A549 (cell line): ENCODE measurements at regions not wholly inside any gene's neighbourhood (a gene's known extent, or its start where the extent isn't known, plus 50 kb on each side); places are given as distances from the start of the nearest gene placed in this dataset.

ENCODE experiments used
- ATAC-seq, 2 experiments: fragments of 200-7000 bp in 1 of 2; fragments of >200 bp in 1 of 2; cut with Nextera tagmentation in 1 of 2; cut with Tn5 transposase in 1 of 2; 3 replicates each; pipeline versions ENCODE4 v1.8.0 to v1.9.1; 2018 to 2020; ENCODE audit warnings: mild to moderate bottlenecking in 1 of 2, moderate library complexity in 1 of 2
- CTCF ChIA-PET: fragments of 300-600 bp; sonication (Branson Sonifier 250); formaldehyde crosslinking; extraction: SDS; loops from one replicate; lab custom pipeline; 2021; ENCODE audit warnings: antibody characterized with exemption, inconsistent platforms; lab: Yijun Ruan, JAX
- POLR2A ChIA-PET: fragments of 350-600 bp; formaldehyde crosslinking; extraction: SDS; loops from one replicate; lab custom pipeline; 2021; ENCODE audit warnings: antibody characterized with exemption, inconsistent platforms; lab: Yijun Ruan, JAX
- DNase-seq, 2 experiments: peaks; one replicate each; pipeline versions ENCODE4 v3.0.0 to v3.0.0-alpha.2; 2011 to 2016; ENCODE audit warnings: low read depth in 1 of 2, low spot score in 1 of 2
- FAIRE-seq: peaks from 2 replicates; lab custom pipeline; 2011; peaks lifted over from hg19 to GRCh38; lab: Jason Lieb, UNC
- H3K27ac ChIP-seq, 2 experiments: fragments of >200 bp; sonication (Bioruptor Twin); formaldehyde crosslinking; 3 replicates each; pipeline ENCODE4 v1.5.1; 2016 to 2017
- H3K4me1 ChIP-seq: fragments of >200 bp; sonication (Bioruptor Twin); formaldehyde crosslinking; 3 replicates; pipeline ENCODE4 v1.6.1; 2016
- H3K4me2 ChIP-seq: fragments of >200 bp; sonication (Bioruptor Twin); formaldehyde crosslinking; 3 replicates; pipeline ENCODE4 v1.6.1; 2016
- H3K4me3 ChIP-seq: fragments of >200 bp; sonication (Bioruptor Twin); formaldehyde crosslinking; 3 replicates; pipeline ENCODE4 v1.5.1; 2016
- H3K9me3 ChIP-seq: fragments of >200 bp; sonication (Bioruptor Twin); formaldehyde crosslinking; 3 replicates; pipeline ENCODE4 v1.6.1; 2016
- ATOH8 ChIP-seq: fragments of 250-450 bp; sonication (Bioruptor Pico); IDR thresholded peaks from 2 replicates; pipeline ENCODE4 v1.5.0; 2020; ENCODE audit warnings: low read depth, mild to moderate bottlenecking, moderate library complexity
- CEBPB ChIP-seq, 2 experiments: fragments of >200 bp in 1 of 2; sonication (Bioruptor Twin) in 1 of 2; formaldehyde crosslinking in 1 of 2; IDR thresholded peaks; 2 replicates each; pipeline ENCODE4 v1.6.1; 2012 to 2016
- CHD2 ChIP-seq: fragments of 150-350 bp; IDR thresholded peaks from 2 replicates; pipeline ENCODE4 v1.6.1; 2014; ENCODE audit warnings: low read length; ENCODE audit not compliant: partially characterized antibody
- CTCF ChIP-seq: fragments of >200 bp; sonication (Bioruptor Twin); formaldehyde crosslinking; IDR thresholded peaks from 3 replicates; pipeline ENCODE4 v1.5.1; 2016
- EHF ChIP-seq: fragments of 250-450 bp; sonication (Bioruptor Pico); IDR thresholded peaks from 2 replicates; pipeline ENCODE4 v1.5.0; 2020; ENCODE audit warnings: mild to moderate bottlenecking
- EHMT2 ChIP-seq: fragments of 200-600 bp; sonication (generic); IDR thresholded peaks from 2 replicates; pipeline ENCODE4 v1.6.1; 2016; ENCODE audit warnings: antibody characterized with exemption, low read depth, mild to moderate bottlenecking, moderate library complexity
- ELK1 ChIP-seq: fragments of 150-350 bp; IDR thresholded peaks from 2 replicates; pipeline ENCODE4 v1.6.1; 2014; ENCODE audit warnings: low read depth, mild to moderate bottlenecking, low read length
- FOSL2 ChIP-seq, 2 experiments: fragments of 450-650 bp in 1 of 2; fragments of >200 bp in 1 of 2; sonication (Bioruptor Twin) in 1 of 2; formaldehyde crosslinking; IDR thresholded peaks; 2 replicates each; pipeline versions ENCODE4 v1.5.0 to v1.6.1; 2016 to 2020; ENCODE audit warnings: mild to moderate bottlenecking in 1 of 2, moderate library complexity in 1 of 2
- HES2 ChIP-seq: fragments of >200 bp; sonication (Bioruptor Twin); formaldehyde crosslinking; IDR thresholded peaks from 2 replicates; pipeline ENCODE4 v1.6.1; 2016
- HEYL ChIP-seq: fragments of 250-450 bp; sonication (Bioruptor Pico); IDR thresholded peaks from 2 replicates; pipeline ENCODE4 v1.8.0; 2021; ENCODE audit warnings: mild to moderate bottlenecking, moderate library complexity
- HOXA7 ChIP-seq: fragments of 250-450 bp; sonication (Bioruptor Pico); IDR thresholded peaks from 2 replicates; pipeline ENCODE4 v1.5.0; 2020; ENCODE audit warnings: mild to moderate bottlenecking, moderate library complexity
- HOXB13 ChIP-seq: fragments of 250-450 bp; sonication (Bioruptor Pico); IDR thresholded peaks from 2 replicates; pipeline ENCODE4 v1.5.0; 2020; ENCODE audit warnings: low read depth, mild to moderate bottlenecking, moderate library complexity
- KDM1A ChIP-seq: fragments of 200-600 bp; sonication (generic); IDR thresholded peaks from 2 replicates; pipeline ENCODE4 v1.6.1; 2016; ENCODE audit warnings: low read depth, mild to moderate bottlenecking
- MAFK ChIP-seq: fragments of 450-650 bp; IDR thresholded peaks from 2 replicates; pipeline ENCODE4 v1.6.1; 2014; ENCODE audit not compliant: partially characterized antibody
- MAX ChIP-seq: IDR thresholded peaks from 2 replicates; pipeline ENCODE4 v1.6.1; 2012
- NR3C1 ChIP-seq: fragments of >200 bp; sonication (Bioruptor Twin); formaldehyde crosslinking; IDR thresholded peaks from 3 replicates; pipeline ENCODE4 v1.6.1; 2017
- PBX3 ChIP-seq: IDR thresholded peaks from 2 replicates; pipeline ENCODE4 v1.6.1; 2012
- POLR2A ChIP-seq: IDR thresholded peaks from 2 replicates; pipeline ENCODE4 v1.6.1; 2012; ENCODE audit warnings: mild to moderate bottlenecking, low read length
- POLR2AphosphoS2 ChIP-seq: conservative IDR thresholded peaks from 2 replicates; pipeline ENCODE4 v1.6.1; 2012; ENCODE audit warnings: low read length, improper control_type of control experiment, inconsistent platforms
- RARB ChIP-seq: fragments of 250-450 bp; sonication (Bioruptor Pico); IDR thresholded peaks from 2 replicates; pipeline ENCODE4 v1.8.0; 2021; ENCODE audit warnings: mild to moderate bottlenecking, moderate library complexity
- RCOR1 ChIP-seq: fragments of 150-350 bp; IDR thresholded peaks from 2 replicates; pipeline ENCODE4 v1.6.1; 2014; ENCODE audit warnings: antibody characterized with exemption, low read length, low read depth
- REST ChIP-seq: fragments of 200-600 bp; sonication (generic); IDR thresholded peaks from 2 replicates; pipeline ENCODE4 v1.6.1; 2016; ENCODE audit warnings: antibody characterized with exemption, mild to moderate bottlenecking, moderate library complexity
- RNF2 ChIP-seq: fragments of 200-600 bp; sonication (generic); IDR thresholded peaks from 2 replicates; pipeline ENCODE4 v1.6.1; 2016; ENCODE audit warnings: low read depth, mild to moderate bottlenecking, antibody characterized with exemption, moderate library complexity, borderline replicate concordance
- SMC3 ChIP-seq: fragments of >200 bp; sonication (Bioruptor Twin); formaldehyde crosslinking; IDR thresholded peaks from 3 replicates; pipeline ENCODE4 v1.6.1; 2018; ENCODE audit warnings: inconsistent platforms
- TFCP2L1 ChIP-seq: fragments of 250-450 bp; sonication (Bioruptor Pico); IDR thresholded peaks from 2 replicates; pipeline ENCODE4 v1.5.0; 2021; ENCODE audit warnings: mild to moderate bottlenecking
- ZNF302 ChIP-seq: fragments of 250-450 bp; sonication (Bioruptor Pico); IDR thresholded peaks from 2 replicates; pipeline ENCODE4 v1.9.0; 2021; ENCODE audit warnings: inconsistent platforms, mild to moderate bottlenecking, moderate library complexity
- WGBS: methylation state at CpG from one replicate; pipeline ENCODE4 v1.1.6; 2017; ENCODE audit errors: missing lambda C conversion rate; 5-methylcytosine and 5-hydroxymethylcytosine counted together

- Histone ChIP-seq H3K27ac (no peak overlapping the region), H3K4me1 (no peaks in the 10 kb centered on the region), H3K4me2 (no peak overlapping the region), H3K9me3 (no peaks in the 10 kb centered on the region), H3K4me3 (no peak overlapping the region)
- DNase-seq (no peak), ATAC-seq (no peak), FAIRE-seq (no peak)
- CTCF ChIA-PET = no interaction called here
- POLR2A ChIA-PET = no interaction called here
- WGBS = 11% methylated on average over 1 of the region's 1 CpG
- TF ChIP-seq KDM1A = no peak
- no peak for TF ChIP-seq ATOH8 (CRISPR knock-in tag)
- TF ChIP-seq POLR2A = no peak
- no peak for TF ChIP-seq ZNF302 (CRISPR knock-in tag)
- TF ChIP-seq RCOR1 = no peak
- no peak for TF ChIP-seq HOXB13 (CRISPR knock-in tag)
- TF ChIP-seq CEBPB (IDR thresholded peaks at IDR 0.05) = no peak
- no peak for TF ChIP-seq EHMT2
- TF ChIP-seq SMC3 = no peak
- TF ChIP-seq CHD2 = no peak
- no peak for TF ChIP-seq HEYL (CRISPR knock-in tag)
- TF ChIP-seq TFCP2L1 (CRISPR knock-in tag) = no peak
- no peak for TF ChIP-seq MAX
- no peak for TF ChIP-seq POLR2AphosphoS2
- TF ChIP-seq REST = no peak
- no peak for TF ChIP-seq MAFK
- no peak for TF ChIP-seq NR3C1
- TF ChIP-seq FOSL2 (IDR thresholded peaks at IDR 0.05) = no peak
- no peak for TF ChIP-seq FOSL2 (CRISPR knock-in tag; IDR thresholded peaks at IDR 0.05)
- no peak for TF ChIP-seq RARB
Measured at GRCh38 chr4:23166919-23167318, 474.2 kb downstream of the GBA3 start.

GRCh38 chr4:23166407-23166806 lies 473.7 kb downstream of the GBA3 start:
- 23% methylated on average over 5 of the region's 5 CpGs for WGBS

More at GRCh38 chr4:23166407-23166806, 473.7 kb downstream of the GBA3 start:
- ATAC-seq (no peak), FAIRE-seq (no peak), DNase-seq (no peak)
- ChIA-PET POLR2A (no interaction called here), CTCF (no interaction called here)
- no peak overlapping the region for H3K4me2 ChIP-seq
- H3K4me3 ChIP-seq = no peak overlapping the region
- no peak for TF ChIP-seq EHF (CRISPR knock-in tag)
- no peak for TF ChIP-seq HOXB13 (CRISPR knock-in tag)
- TF ChIP-seq RARB = no peak
- TF ChIP-seq CTCF = no peak
- TF ChIP-seq ELK1 = no peak
- no peak for TF ChIP-seq HES2
- TF ChIP-seq CEBPB (IDR thresholded peaks at IDR 0.05) = no peak
- TF ChIP-seq PBX3 = no peak
- no peak for TF ChIP-seq RNF2
- TF ChIP-seq HOXA7 (CRISPR knock-in tag) = no peak
- H3K27ac ChIP-seq = no peak overlapping the region
- H3K4me1 ChIP-seq = no peaks in the 10 kb centered on the region
- no peaks in the 10 kb centered on the region for H3K9me3 ChIP-seq
